ENCODE measurements at regions not wholly inside any gene's neighbourhood (a gene's known extent, or its start where the extent isn't known, plus 50 kb on each side); places are given as distances from the start of the nearest gene placed in this dataset.

DNA sequence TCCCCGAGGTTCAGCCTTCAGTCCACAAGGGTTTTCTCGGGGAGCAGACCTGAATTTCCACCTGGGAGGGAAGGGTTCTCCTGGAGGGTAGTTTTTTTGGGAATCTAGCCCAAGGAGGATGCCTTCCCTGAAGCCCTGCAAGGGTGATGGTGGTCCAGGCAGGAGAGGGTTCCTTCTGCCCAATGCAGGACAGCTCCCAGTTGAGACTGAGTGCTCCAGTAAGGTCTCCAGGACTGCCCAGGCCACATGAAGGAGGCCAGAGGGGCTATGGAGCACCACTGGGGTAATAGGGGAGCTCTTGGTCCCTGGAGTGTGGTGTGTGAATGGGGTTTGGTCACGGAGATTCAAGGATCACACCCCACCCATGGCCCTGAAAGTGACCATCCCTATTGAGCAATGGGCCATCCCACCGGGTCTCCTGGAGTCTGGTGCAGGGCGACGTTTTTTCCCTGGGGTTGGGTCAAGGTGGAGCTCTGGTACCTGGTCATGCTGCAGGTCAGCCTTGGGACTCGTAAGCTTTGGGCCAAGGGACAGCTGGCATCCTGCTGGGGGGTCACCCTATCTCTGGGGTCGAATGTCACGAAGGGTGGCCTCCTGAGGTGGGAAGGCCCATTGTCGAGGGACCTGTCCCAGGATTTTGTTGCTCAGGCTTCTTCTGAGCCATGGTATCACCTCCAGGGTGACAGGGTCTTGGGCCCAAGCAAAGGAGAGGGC is 196.5 kb downstream of the UBE3A start:
- ATAC-seq (no peak), FAIRE-seq (no peak), DNase-seq (ENCODE audit: extremely low read depth in 1 of 4, low spot score in 3 of 4) (no peak)
- no peak overlapping the region for H3K4me3 ChIP-seq
- H2AFZ ChIP-seq (ENCODE audit: low read depth, low read length): no peak overlapping the region
- no peaks in the 10 kb centered on the region for H3K36me3 ChIP-seq (ENCODE audit: control insufficient read depth, insufficient read depth, low read length)
- CTCF ChIA-PET (ENCODE audit: low intra/inter-chr PET ratio): no interaction called here
- no TSS peak for BruUV-seq (replicated peaks)
- WGBS (ENCODE audit: insufficient coverage, low coverage, missing lambda C conversion rate): 0% methylated on average over 7 of the region's 10 CpGs
- H4K20me1 ChIP-seq (replicated peaks; ENCODE audit: control insufficient read depth, insufficient read depth, low read length): no peaks in the 10 kb centered on the region
- no peaks in the 10 kb centered on the region for H3K9me1 ChIP-seq (ENCODE audit: control insufficient read depth, insufficient read depth, low read length)
- no peaks in the 10 kb centered on the region for H3K4me1 ChIP-seq (replicated peaks in 1 of 2; ENCODE audit: control insufficient read depth in 2 of 2, insufficient read depth in 2 of 2, low read length in 2 of 2)
- no peak overlapping the region for H3K27ac ChIP-seq (ENCODE audit: extremely low read depth, low read depth, low read length)
- no peaks in the 10 kb centered on the region for H3K79me2 ChIP-seq (ENCODE audit: control insufficient read depth, insufficient read depth, low read length)
- POLR2A ChIA-PET: interaction anchor here (0.5 kb wide), 1 partner anchor 64 kb away, joined by 3 read pairs; no protein-coding TSS in a partner anchor
- intact Hi-C loops (cut with micrococcal nuclease): no loop called here
- H3K9ac ChIP-seq (ENCODE audit: insufficient read depth in 1 of 2, low read depth in 2 of 2, low read length in 2 of 2): no peak overlapping the region
- H3K27me3 ChIP-seq (ENCODE audit: control insufficient read depth in 2 of 2, insufficient read depth in 2 of 2, low read length in 2 of 2): no peaks in the 10 kb centered on the region
- no peak for TF ChIP-seq PYGO2 (tag; IDR thresholded peaks at IDR 0.05)
- no peak for TF ChIP-seq ESRRB (CRISPR knock-in tag; IDR thresholded peaks at IDR 0.05; ENCODE audit: borderline replicate concordance)
- no peak for TF ChIP-seq NR2C1 (IDR thresholded peaks at IDR 0.05)
- no peak for TF ChIP-seq NR2C1 (tag; IDR thresholded peaks at IDR 0.05)
- no peak for TF ChIP-seq ZNF717 (CRISPR knock-in tag; IDR thresholded peaks at IDR 0.05)
- TF ChIP-seq CAMTA2 (CRISPR knock-in tag; conservative IDR thresholded peaks at IDR 0.05): no peak
- no peak for TF ChIP-seq SNRNP70 (optimal IDR thresholded peaks at IDR 0.05; ENCODE audit: low read depth, low read length)
- no peak for TF ChIP-seq NFIC (IDR thresholded peaks at IDR 0.05)
- TF ChIP-seq OTX1 (CRISPR knock-in tag; IDR thresholded peaks at IDR 0.05): no peak
- H3K4me2 ChIP-seq (ENCODE audit: insufficient read depth, low read length): no peak overlapping the region
- in situ Hi-C loops (cut with MboI): no loop called here
- H3K9me3 ChIP-seq (replicated peaks; ENCODE audit: control insufficient read depth, insufficient read depth, low read depth, low read length): no peaks in the 10 kb centered on the region
